HG02938 (cell line): ENCODE measurements at regions not wholly inside any gene's neighbourhood (a gene's known extent, or its start where the extent isn't known, plus 50 kb on each side); places are given as distances from the start of the nearest gene placed in this dataset.
"Not testable (repeated sequence)": the region's sequence is repeated elsewhere in the genome, so short reads cannot be mapped to it uniquely, and the experiment has no call there.

Experiments
- ATAC-seq: cut with Tn5 transposase; IDR thresholded peaks from one replicate; pipeline ENCODE4 v1.9.1; 2021; ENCODE audit warnings: mild to moderate bottlenecking, moderate library complexity; ENCODE audit not compliant: unreplicated experiment

- not testable (repeated sequence) for ATAC-seq
Observed at GRCh38 chr1:144140243-144140642, 168.5 kb upstream of the FAM72C start.

- ATAC-seq, result not testable (repeated sequence)
Observed at GRCh38 chr1:144105006-144105405, 133.2 kb upstream of the FAM72C start.

- not testable (repeated sequence) for ATAC-seq
Observed at GRCh38 chr1:144104000-144104677, 132.4 kb upstream of the FAM72C start.

GRCh38 chr1:144103156-144103880 is 131.5 kb upstream of the FAM72C start:
- ATAC-seq, result not testable (repeated sequence)

DNA sequence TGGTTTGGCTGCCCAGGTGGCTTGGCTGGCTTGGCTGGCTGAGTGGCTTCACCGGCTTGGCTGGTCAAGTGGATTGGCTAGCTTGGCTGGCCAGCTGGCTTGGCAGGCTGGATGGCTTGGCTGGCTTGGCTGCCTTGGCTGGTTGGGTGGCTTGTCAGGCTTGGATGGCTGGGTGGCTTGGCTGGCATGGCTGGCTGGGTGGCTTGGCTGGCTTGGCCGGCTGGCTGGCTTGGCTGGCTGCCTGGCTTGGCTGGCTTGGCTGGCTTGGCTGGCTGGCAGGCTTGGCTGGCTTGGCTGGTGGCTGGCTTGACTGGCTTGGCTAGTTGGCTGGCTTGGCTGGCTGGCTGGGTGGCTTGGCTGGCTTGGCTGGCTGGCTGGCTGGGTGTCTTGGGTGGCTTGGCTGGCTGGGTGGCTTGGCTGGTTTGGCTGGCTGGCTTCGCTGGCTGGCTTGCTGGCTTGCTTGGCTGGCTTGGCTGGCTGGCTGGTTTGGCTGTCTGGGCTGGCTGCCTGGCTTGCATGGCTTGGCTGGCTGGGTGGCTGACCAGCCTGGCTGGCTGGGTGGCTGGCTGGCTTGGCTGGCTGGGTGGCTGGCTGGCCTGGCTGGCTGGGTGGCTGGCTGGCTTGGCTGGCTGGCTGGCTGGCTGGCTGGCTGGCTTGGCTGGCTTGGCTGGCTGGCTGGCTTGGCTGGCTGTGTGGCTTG is 130.4 kb upstream of the FAM72C start:
- not testable (repeated sequence) for ATAC-seq

DNA sequence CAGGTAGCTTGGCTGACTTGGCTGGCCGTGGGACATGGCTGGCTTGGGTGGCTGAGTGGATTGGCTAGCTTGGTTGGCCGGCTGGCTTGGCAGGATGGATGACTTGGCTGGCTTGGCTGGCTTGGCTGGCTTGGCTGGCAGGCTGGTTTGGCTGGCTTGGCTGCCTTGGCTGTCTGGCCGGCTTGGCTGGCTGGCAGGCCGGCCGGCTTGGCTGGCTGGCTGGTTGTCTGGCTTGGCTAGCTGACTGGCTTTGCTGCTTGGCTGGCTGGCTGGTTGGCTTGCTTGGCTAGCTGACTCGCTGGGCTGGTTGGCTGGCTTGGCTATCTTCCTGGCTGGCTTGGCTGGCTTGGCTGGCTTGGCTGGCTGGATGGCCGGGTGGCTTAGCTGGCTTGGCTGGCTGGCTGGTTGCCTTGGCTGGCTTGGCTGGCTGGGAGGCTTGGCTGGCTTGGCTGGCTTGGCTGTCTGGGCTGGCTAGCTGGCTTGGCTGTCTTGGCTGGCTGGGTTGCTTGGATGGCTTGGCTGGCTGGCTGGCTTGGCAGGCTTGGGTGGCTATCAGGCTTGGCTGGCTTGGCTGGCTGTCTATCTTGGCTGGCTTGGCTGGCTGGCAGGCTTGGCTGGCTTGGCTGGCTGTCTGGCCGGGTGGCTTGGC is 129.7 kb upstream of the FAM72C start:
- ATAC-seq, result no peak

DNA sequence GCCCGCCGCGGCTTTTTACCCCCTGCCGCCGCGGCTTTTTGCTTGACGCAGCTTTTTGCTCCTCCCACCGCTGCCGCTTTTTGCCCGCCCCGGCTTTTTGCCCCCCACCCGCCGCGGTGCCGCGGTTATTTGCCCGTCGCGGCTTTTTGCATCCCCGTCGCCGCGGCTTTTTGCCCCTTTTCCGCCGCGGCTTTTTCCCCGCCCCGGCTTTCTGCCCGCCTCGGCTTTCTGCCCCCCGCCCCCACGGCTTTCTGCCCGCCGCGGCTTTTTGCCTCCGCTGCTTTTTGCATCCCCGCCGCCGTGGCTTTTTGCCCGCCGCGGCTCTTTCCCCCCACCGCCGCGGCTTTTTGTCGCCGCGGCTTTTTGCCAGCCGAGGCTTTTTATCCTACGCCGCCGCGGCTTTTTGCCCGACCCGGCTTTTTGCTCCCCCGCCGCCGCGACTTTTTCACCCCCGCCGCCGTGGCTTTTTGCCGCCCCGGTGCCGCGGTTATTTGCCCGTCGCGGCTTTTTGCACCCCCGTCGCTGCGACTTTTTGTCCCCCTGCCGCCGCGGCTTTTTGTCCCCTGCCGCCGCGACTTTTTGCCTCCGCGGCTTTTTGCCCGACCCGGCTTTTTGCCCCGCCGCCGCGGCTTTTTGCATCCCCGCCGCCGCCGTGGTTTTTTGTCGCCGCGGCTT is 105.5 kb upstream of the FAM72C start:
- ATAC-seq, result not testable (repeated sequence)

- not testable (repeated sequence) for ATAC-seq
Observed at GRCh38 chr1:144076646-144077045, 104.9 kb upstream of the FAM72C start.

GRCh38 chr1:144070394-144071053 is 98.7 kb upstream of the FAM72C start:
- ATAC-seq, result not testable (repeated sequence)

DNA sequence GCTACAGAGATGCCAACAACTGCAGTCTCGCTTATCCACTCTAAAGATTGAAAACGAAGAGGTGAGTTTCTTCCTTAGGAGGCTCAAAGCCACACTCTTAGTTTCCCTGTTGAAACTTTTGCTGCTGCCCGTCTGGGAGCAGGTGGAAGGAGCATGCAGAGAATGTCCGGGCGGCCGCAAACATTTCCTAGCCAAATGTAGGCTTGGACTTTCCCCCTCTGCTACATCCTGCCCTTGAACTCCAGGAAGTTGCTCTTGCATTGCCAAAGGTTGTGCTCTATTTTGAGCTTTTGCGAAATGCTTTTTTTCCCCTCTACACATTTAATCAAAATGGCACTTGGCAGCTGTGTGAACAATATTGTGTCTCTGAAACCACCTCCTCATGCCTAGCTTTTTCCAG is 95.3 kb upstream of the FAM72C start:
- not testable (repeated sequence) for ATAC-seq

DNA sequence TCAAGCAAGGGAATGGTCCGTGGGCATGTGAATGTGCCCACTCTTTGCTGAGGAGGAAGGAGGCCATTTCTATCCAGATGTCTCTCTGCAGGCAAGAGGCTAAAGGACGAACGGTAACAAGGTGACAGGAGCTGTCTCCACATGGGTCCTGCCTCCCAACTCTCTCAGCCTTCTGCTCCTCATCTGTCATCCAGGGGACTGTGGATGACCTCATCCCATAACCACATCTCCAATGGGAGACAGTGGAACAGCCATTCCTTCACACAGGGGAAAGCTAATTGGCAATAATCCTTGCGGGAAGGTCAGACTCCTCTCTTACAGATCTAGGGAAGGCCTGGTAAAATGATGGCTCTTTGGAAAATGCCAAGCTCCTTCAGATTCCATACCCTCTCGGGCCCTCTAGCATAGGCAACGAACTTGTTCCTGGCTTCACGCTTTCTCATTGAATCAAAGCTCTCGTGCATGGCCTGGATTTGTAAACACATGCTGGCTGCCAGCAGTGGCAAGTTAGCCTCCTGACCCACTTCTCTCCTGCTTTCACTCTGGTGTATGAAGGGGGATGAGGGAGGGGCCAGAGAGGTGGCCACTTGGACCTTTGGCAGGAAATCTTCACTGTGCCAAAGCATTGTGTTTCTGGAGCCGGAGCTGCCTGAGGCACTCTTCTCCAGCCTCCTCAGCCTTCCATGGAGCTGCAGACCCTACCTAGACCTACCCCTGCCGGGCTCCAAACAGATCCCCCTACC is 94.5 kb upstream of the FAM72C start:
- ATAC-seq, result not testable (repeated sequence)

DNA sequence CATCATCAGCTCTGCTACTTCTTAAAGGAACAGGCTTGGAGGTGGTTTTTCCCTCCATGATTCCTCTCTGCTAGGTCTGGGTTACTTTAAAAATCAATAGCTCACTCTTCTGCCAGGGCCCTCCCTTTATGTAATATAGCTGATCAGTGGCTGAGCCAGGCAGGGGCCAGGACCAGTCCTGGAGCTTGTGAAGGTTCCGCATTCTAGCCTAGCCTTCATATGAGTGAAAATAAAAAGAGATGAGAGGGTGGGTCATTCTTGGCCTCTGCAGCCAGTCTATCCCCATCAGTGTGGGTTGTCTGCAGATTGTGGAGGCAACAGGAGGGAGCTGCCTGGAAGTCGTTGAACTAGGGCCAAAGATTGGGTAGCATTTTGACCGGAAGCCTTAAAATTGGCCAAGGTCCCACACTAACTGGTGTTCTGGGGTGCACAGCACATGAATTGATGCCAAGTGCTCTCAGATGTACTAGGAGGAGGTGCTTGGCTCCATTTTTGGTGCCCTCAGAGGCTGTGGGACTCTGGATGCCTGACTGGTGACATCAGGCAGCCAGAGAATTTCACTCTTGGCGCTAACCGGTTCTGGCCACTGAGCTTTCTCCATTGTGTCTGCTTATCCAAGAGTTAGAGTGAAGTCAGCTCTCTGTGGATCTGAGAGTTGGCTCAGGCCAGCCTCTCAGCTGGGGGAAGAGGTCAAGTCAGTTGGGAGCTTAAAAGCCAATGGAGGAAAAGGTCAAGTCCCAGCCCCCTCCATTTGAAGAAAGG is 93.7 kb upstream of the FAM72C start:
- ATAC-seq, result not testable (repeated sequence)

- ATAC-seq, result not testable (repeated sequence)
Observed at GRCh38 chr1:144049365-144049764, 77.6 kb upstream of the FAM72C start.

GRCh38 chr1:144046645-144047044 is 74.9 kb upstream of the FAM72C start:
- ATAC-seq, result not testable (repeated sequence)

- ATAC-seq, result not testable (repeated sequence)
Observed at GRCh38 chr1:144045751-144046546, 74.2 kb upstream of the FAM72C start.

GRCh38 chr1:144042251-144042650 is 70.5 kb upstream of the FAM72C start:
- ATAC-seq, result not testable (repeated sequence)

GRCh38 chr1:144040293-144040692 is 68.5 kb upstream of the FAM72C start:
- ATAC-seq, result not testable (repeated sequence)

DNA sequence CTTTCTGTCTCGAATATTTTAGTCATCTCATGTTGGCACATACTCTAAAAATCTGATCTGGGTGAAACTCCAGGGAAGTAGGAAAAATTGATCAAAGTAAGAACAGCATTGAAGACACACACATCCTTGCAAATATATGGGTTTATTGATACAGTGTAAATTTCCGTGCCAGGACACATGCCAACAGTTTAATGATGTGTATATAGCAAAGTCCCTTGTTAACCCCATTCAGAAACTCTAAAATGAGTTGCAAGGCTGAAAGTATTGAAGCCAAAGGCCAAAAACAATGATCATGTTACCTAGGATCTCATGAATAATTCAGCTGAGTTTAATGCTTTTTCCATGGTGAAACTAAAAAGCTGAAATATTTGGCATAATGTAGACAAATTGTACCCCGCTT is 62.3 kb upstream of the FAM72C start:
- not testable (repeated sequence) for ATAC-seq
